Loucy (cell line): ENCODE measurements at regions not wholly inside any gene's neighbourhood (a gene's known extent, or its start where the extent isn't known, plus 50 kb on each side); places are given as distances from the start of the nearest gene placed in this dataset.

ENCODE experiments used
- EZH2phosphoT487 ChIP-seq: fragments of 200-600 bp; IDR thresholded peaks from 2 replicates; pipeline ENCODE4 v1.6.1; 2018; ENCODE audit warnings: antibody characterized with exemption, mild to moderate bottlenecking, moderate library complexity, borderline replicate concordance
- TF ChIP-seq, protein P1 (sequence below): fragments of 200-600 bp; sonication (generic); conservative IDR thresholded peaks from 2 replicates; pipeline ENCODE4 v1.5.1; 2014; ENCODE audit warnings: mild to moderate bottlenecking, antibody characterized with exemption, low read length

DNA sequence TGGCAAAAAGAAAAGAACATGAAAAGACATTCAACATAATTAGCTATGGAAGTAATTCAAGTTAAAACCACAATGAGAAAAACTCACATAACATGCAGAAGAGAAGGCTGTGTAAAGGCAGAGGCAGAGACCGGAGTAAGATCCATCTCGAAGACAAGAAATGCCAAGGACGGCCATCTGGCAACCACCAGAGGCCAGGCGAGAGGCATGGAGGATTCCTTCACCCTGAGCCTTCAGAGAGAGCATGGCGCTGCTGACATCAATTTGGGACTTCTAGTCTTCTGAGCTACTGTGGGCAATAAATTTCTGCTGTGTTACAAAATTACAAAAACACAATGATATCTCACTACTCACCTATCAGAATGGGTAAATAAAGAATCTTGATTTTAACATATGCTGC lies 381.0 kb downstream of the TSHZ3 start:
- TF ChIP-seq, protein P1, sequence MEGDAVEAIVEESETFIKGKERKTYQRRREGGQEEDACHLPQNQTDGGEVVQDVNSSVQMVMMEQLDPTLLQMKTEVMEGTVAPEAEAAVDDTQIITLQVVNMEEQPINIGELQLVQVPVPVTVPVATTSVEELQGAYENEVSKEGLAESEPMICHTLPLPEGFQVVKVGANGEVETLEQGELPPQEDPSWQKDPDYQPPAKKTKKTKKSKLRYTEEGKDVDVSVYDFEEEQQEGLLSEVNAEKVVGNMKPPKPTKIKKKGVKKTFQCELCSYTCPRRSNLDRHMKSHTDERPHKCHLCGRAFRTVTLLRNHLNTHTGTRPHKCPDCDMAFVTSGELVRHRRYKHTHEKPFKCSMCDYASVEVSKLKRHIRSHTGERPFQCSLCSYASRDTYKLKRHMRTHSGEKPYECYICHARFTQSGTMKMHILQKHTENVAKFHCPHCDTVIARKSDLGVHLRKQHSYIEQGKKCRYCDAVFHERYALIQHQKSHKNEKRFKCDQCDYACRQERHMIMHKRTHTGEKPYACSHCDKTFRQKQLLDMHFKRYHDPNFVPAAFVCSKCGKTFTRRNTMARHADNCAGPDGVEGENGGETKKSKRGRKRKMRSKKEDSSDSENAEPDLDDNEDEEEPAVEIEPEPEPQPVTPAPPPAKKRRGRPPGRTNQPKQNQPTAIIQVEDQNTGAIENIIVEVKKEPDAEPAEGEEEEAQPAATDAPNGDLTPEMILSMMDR: no peak
- TF ChIP-seq EZH2phosphoT487: no peak
